T-cell (primary cell): ENCODE measurements at regions not wholly inside any gene's neighbourhood (a gene's known extent, or its start where the extent isn't known, plus 50 kb on each side); places are given as distances from the start of the nearest gene placed in this dataset.

Experiments
- ATAC-seq, 4 experiments: fragments of 200-7000 bp in 3 of 4; fragments of 150-1000 bp in 1 of 4; cut with Tn5 transposase; replicated peaks in 1 of 4; 1 replicate in 3 of 4; 2 replicates in 1 of 4; pipeline ENCODE4 v1.10.0; 2021; ENCODE audit warnings: moderate library complexity in 3 of 4, mild to moderate bottlenecking in 2 of 4, moderate number of reproducible peaks in 1 of 4
- CTCF ChIA-PET, 2 donors: fragments of 300-600 bp; sonication (Branson Sonifier 250); formaldehyde crosslinking; loops; one replicate each; lab custom pipeline; 2022; ENCODE audit warnings: antibody characterized with exemption in 2 of 2; lab: Charles Lee
- POLR2A ChIA-PET, 2 donors: fragments of 300-600 bp; sonication (Branson Sonifier 250); formaldehyde crosslinking; loops; one replicate each; lab custom pipeline; 2022; ENCODE audit warnings: antibody characterized with exemption in 2 of 2; lab: Charles Lee
- DNase-seq, 35 experiments: peaks; one replicate each; pipeline versions ENCODE4 v3.0.0 to v3.0.0-alpha.2; 2013 to 2023
- H3K27ac ChIP-seq: one replicate; pipeline ENCODE4 v1.5.1; 2013; ENCODE audit warnings: low read length
- H3K27me3 ChIP-seq, 2 experiments: replicated peaks in 1 of 2; 1 replicate in 1 of 2; 2 replicates in 1 of 2; pipeline versions ENCODE4 v1.6.1 to v1.7.0; 2013; ENCODE audit warnings: low read length in 1 of 2, mixed read lengths in 1 of 2; ENCODE audit not compliant: control insufficient read depth in 2 of 2, insufficient read depth in 2 of 2; ENCODE audit errors: extremely low read depth in 1 of 2
- H3K36me3 ChIP-seq, 2 donors: 1 replicate in 1 of 2; 2 replicates in 1 of 2; pipeline versions ENCODE4 v1.6.1 to v1.7.0; 2013; ENCODE audit warnings: low read length in 1 of 2; ENCODE audit not compliant: control insufficient read depth in 2 of 2, insufficient read depth in 1 of 2; ENCODE audit errors: extremely low read depth in 1 of 2
- H3K4me1 ChIP-seq, 2 experiments: 1 replicate in 1 of 2; 2 replicates in 1 of 2; pipeline versions ENCODE4 v1.6.1 to v1.7.0; 2013; ENCODE audit warnings: low read length in 2 of 2, mixed read lengths in 1 of 2; ENCODE audit not compliant: insufficient read depth in 2 of 2, control insufficient read depth in 1 of 2; ENCODE audit errors: extremely low read depth in 1 of 2
- H3K4me3 ChIP-seq, 2 donors: 1 replicate in 1 of 2; 2 replicates in 1 of 2; pipeline versions ENCODE4 v1.5.1 to v1.7.0; 2013; ENCODE audit warnings: mild to moderate bottlenecking in 2 of 2, low read length in 1 of 2, moderate library complexity in 1 of 2; ENCODE audit not compliant: control insufficient read depth in 1 of 2; ENCODE audit errors: extremely low read depth in 1 of 2
- H3K9me3 ChIP-seq: 2 replicates; pipeline ENCODE4 v1.7.0; 2013
- H3K27ac Mint-ChIP-seq, 2 donors: one replicate each; pipeline ENCODE4 v1.8.0; 2020 to 2021; ENCODE audit warnings: mild to moderate bottlenecking in 2 of 2, mixed read lengths in 2 of 2
- H3K27me3 Mint-ChIP-seq, 2 donors: one replicate each; pipeline ENCODE4 v1.8.0; 2021 to 2022; ENCODE audit warnings: mixed read lengths in 2 of 2
- H3K36me3 Mint-ChIP-seq: one replicate; pipeline ENCODE4 v1.8.0; 2021; ENCODE audit warnings: mixed read lengths
- H3K4me1 Mint-ChIP-seq, 3 donors: one replicate each; pipeline ENCODE4 v1.8.0; 2020 to 2022; ENCODE audit warnings: mixed read lengths in 3 of 3, mild to moderate bottlenecking in 1 of 3
- H3K4me3 Mint-ChIP-seq, 3 donors: one replicate each; pipeline ENCODE4 v1.8.0; 2020 to 2022; ENCODE audit warnings: mild to moderate bottlenecking in 3 of 3, mixed read lengths in 3 of 3, moderate library complexity in 3 of 3
- H3K9me3 Mint-ChIP-seq, 3 donors: one replicate each; pipeline ENCODE4 v1.8.0; 2020 to 2022; ENCODE audit warnings: mixed read lengths in 3 of 3
- WGBS: methylation state at CpG from one replicate; pipeline ENCODE4 v1.1.5; 2013; ENCODE audit warnings: missing lambda C conversion rate; ENCODE audit not compliant: insufficient coverage; 5-methylcytosine and 5-hydroxymethylcytosine counted together

DNA sequence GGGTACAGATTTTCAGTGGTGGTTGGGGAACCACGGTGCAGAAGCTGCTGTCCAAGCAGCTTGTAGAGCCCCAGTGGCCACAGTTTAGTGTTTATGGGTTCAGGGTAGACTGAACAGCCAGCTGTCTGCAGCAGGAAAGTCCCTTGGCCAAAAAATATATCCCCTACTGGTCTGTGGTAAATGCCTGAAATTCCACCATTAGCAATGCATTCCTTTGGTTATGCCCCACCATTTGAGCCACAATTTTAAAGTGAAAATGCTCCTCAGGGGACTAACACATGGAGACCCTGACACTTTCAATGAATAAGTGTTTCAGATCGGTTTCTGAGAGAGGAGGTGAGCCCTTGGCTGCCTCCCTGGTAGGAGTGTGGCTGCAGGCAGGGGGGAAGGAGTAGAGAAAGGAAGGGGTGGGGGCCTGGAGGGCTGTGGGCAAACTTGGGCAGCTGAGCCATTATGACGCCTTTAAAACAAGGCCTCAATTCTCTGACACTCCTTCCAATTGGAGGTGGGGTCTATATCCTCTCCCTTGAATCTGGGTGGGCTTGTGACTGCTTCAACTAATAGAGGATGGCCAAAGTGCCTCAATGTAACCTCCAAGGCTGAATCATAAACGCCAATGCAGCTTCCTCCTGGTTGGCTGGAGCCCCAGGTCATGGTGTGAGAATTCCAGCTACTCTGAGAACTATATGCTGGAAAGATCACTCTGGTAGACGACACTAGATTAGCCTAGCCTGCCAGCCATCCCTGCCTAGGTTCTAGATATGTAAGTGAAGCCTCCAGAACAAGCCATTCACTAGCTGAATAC lies 75.8 kb upstream of the ATP6AP2 start:
- no peak overlapping the region for H3K4me3 ChIP-seq
- Mint-ChIP-seq H3K4me3 (no peak overlapping the region), H3K27me3 (peaks cover 0 to 27% of the 10 kb centered on the region in 2 donors), H3K9me3 (no peaks in the 10 kb centered on the region), H3K4me1 (no peaks in the 10 kb centered on the region), H3K36me3 (no peaks in the 10 kb centered on the region), H3K27ac (no peak overlapping the region)
- 100% methylated on average over 1 of the region's 5 CpGs for WGBS
- ChIA-PET POLR2A (no interaction called here), CTCF (no interaction called here)
- no peak for DNase-seq
- H3K9me3 ChIP-seq: no peaks in the 10 kb centered on the region
- no peak overlapping the region for H3K27ac ChIP-seq
- H3K36me3 ChIP-seq: no peaks in the 10 kb centered on the region
- H3K27me3 ChIP-seq: no peaks in the 10 kb centered on the region
- ATAC-seq: no peak
- no peaks in the 10 kb centered on the region for H3K4me1 ChIP-seq

DNA sequence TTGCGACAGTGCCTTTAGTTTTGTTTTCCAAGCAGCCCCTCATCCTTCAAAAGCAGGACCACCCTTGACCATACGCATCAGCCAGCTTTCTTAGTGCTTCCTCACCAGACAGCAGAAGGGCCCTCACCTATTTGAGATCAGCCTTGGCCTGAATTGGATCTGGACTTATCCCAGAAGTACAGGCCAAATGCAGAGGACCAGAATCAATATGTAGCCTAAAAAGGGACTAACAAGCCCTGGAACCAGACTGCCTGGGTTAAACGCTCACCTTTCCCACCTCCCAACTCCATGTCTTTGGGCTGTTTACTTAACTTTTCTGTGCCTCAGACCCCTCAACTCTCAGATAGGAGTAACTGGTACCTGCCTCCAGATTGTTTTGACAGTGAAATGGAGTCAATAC lies 77.7 kb upstream of the ATP6AP2 start:
- H3K9me3 Mint-ChIP-seq: no peaks in the 10 kb centered on the region
- H3K27me3 ChIP-seq: no peaks in the 10 kb centered on the region
- no CpG with 5 or more reads among the region's 3 CpGs for WGBS
- H3K4me1 ChIP-seq: no peaks in the 10 kb centered on the region
- no peak overlapping the region for H3K27ac ChIP-seq
- ATAC-seq: no peak
- H3K4me3 ChIP-seq: no peak overlapping the region
- peaks cover 0 to 27% of the 10 kb centered on the region in 2 donors for H3K27me3 Mint-ChIP-seq
- no peaks in the 10 kb centered on the region for H3K9me3 ChIP-seq
- H3K36me3 Mint-ChIP-seq: no peaks in the 10 kb centered on the region
- POLR2A ChIA-PET: no interaction called here
- CTCF ChIA-PET: no interaction called here
- H3K4me1 Mint-ChIP-seq: no peaks in the 10 kb centered on the region
- H3K4me3 Mint-ChIP-seq: no peak overlapping the region
- no peak overlapping the region for H3K27ac Mint-ChIP-seq
- DNase-seq: no peak
- no peaks in the 10 kb centered on the region for H3K36me3 ChIP-seq

DNA sequence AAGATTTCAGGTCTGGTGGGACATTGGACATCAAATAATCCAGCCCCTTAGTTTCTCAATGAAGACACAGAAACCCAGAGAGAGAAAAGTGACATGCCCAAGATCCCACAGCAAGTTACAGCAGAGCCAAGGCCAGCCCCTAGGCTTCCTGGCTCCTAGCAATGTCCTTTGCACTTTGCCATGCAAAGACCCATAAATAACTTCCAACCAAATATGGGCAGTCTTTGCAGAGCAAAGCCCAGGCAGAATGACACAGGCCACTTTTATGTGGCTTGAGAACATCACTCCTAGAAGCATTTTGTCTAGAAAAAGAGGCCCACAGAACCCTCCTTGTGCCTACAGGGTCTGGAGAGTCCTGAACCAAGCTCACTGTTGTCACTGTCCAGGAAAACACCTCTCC lies 78.1 kb upstream of the ATP6AP2 start:
- ChIA-PET POLR2A (no interaction called here), CTCF (no interaction called here)
- Mint-ChIP-seq H3K27ac (no peak overlapping the region), H3K36me3 (no peaks in the 10 kb centered on the region), H3K9me3 (no peaks in the 10 kb centered on the region), H3K27me3 (peaks cover 0 to 30% of the 10 kb centered on the region in 2 donors), H3K4me3 (no peak overlapping the region), H3K4me1 (no peaks in the 10 kb centered on the region)
- DNase-seq (no peak), ATAC-seq (no peak)
- H3K27me3 ChIP-seq: no peaks in the 10 kb centered on the region
- H3K4me1 ChIP-seq: no peaks in the 10 kb centered on the region
- no peaks in the 10 kb centered on the region for H3K36me3 ChIP-seq
- H3K9me3 ChIP-seq: no peaks in the 10 kb centered on the region
- H3K4me3 ChIP-seq: no peak overlapping the region
- no peak overlapping the region for H3K27ac ChIP-seq

DNA sequence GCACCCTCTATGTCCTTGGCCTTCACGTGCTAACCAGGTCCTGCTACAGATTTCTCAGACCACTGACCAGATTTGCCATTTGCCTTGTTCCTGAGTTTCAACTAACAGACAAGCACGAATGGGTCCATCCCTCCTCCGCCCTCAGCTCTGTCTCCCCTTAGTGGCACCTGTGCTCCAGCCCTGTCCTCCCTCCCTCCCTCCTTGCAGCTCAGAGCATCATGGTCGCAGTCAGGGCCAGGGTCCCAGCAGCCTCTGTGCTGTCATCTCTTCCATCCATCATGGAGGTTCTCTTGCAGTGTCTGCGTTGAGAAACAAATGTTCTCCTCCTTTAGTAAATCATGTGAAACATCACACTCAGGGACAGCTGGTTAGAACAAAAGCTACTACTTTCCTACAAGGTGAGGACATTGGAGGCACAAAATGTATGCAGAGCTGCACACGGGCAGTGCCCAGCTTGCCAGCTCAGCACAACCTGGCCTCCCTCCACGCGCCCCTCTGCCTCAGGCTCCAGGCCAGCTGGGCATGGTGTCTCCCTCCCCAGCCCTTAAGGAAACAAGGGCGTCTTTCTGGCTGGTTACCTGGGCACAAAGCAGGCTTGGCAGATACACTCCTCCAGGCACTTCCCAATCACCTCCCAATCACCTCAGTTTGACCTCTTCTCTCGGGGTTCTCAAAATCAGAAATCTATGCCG lies 79.5 kb upstream of the ATP6AP2 start:
- WGBS: 84% methylated on average over 4 of the region's 11 CpGs
- no peaks in the 10 kb centered on the region for H3K9me3 ChIP-seq
- H3K27me3 ChIP-seq: no peaks in the 10 kb centered on the region
- no peaks in the 10 kb centered on the region for H3K4me1 ChIP-seq
- H3K4me3 Mint-ChIP-seq: no peak overlapping the region
- CTCF ChIA-PET: interaction anchor here in 1 of 2 donors (1.0 kb wide), 1 partner anchor 43 kb away, joined by 3 read pairs; no protein-coding TSS in a partner anchor
- peaks cover 0 to 24% of the 10 kb centered on the region in 2 donors for H3K27me3 Mint-ChIP-seq
- ATAC-seq (no peak), DNase-seq (no peak)
- POLR2A ChIA-PET: no interaction called here
- no peaks in the 10 kb centered on the region for H3K36me3 Mint-ChIP-seq
- H3K4me1 Mint-ChIP-seq: no peaks in the 10 kb centered on the region
- no peak overlapping the region for H3K27ac Mint-ChIP-seq
- H3K36me3 ChIP-seq: no peaks in the 10 kb centered on the region
- H3K9me3 Mint-ChIP-seq: no peaks in the 10 kb centered on the region
- no peak overlapping the region for H3K4me3 ChIP-seq
- H3K27ac ChIP-seq: no peak overlapping the region

DNA sequence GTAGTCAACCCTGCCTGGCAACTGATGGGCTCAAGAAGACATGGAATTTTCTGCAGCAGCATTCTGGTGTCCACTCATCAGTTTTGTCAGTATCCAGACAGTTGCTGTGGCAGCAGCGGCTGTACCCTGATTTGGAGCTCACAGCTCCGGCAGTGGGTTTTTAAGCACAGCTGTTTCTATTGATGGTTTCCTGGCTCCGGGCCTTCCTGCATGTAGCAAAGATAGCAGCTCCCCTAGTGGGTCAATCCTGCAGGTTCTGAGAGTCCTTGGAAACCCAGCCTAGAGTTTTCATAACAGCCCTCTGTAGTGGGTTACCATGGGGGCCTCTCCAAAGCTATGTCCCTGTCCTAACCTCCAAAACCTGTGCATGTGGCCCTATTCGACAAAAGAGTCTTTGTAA lies 84.0 kb upstream of the ATP6AP2 start:
- POLR2A ChIA-PET: no interaction called here
- ATAC-seq: no peak
- Mint-ChIP-seq H3K27me3 (peaks cover 0 to 37% of the 10 kb centered on the region in 2 donors), H3K4me3 (no peak overlapping the region), H3K4me1 (no peaks in the 10 kb centered on the region), H3K36me3 (no peaks in the 10 kb centered on the region), H3K27ac (no peak overlapping the region), H3K9me3 (no peaks in the 10 kb centered on the region)
- H3K27ac ChIP-seq: no peak overlapping the region
- H3K4me1 ChIP-seq: no peaks in the 10 kb centered on the region
- 76% methylated on average over 2 of the region's 4 CpGs for WGBS
- no peak overlapping the region for H3K4me3 ChIP-seq
- H3K36me3 ChIP-seq: no peaks in the 10 kb centered on the region
- CTCF ChIA-PET: no interaction called here
- peaks cover 0 to 2% of the 10 kb centered on the region in 2 experiments for H3K27me3 ChIP-seq
- H3K9me3 ChIP-seq: no peaks in the 10 kb centered on the region
- DNase-seq: no peak

DNA sequence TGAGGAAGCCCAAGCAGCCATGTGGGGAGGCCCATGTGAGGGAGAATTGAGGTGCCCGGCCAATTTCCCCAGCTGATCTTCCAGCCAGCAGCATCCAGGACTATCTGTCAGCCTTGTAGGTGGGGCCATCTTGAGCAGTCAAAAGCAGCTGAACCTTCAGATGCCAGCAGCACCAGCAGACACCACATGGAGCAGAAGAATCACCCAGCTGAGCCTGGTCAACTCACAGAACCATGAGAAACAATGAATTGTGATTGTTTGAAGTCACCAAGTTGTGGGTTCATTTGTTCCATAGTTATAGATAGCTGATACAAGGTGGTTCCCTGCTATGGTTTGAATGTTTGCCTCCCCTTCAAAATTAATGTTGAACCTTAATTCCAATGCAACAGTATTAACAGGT lies 85.1 kb upstream of the ATP6AP2 start:
- H3K27ac ChIP-seq: no peak overlapping the region
- H3K4me1 Mint-ChIP-seq: no peaks in the 10 kb centered on the region
- H3K27me3 ChIP-seq: peaks cover 0 to 2% of the 10 kb centered on the region in 2 experiments
- H3K4me3 Mint-ChIP-seq: no peak overlapping the region
- DNase-seq (no peak), ATAC-seq (no peak)
- H3K4me1 ChIP-seq: no peaks in the 10 kb centered on the region
- WGBS: no CpG with 5 or more reads among the region's 1 CpG
- H3K4me3 ChIP-seq: no peak overlapping the region
- no peaks in the 10 kb centered on the region for H3K36me3 Mint-ChIP-seq
- no peak overlapping the region for H3K27ac Mint-ChIP-seq
- POLR2A ChIA-PET: no interaction called here
- CTCF ChIA-PET: no interaction called here
- peaks cover 0 to 31% of the 10 kb centered on the region in 2 donors for H3K27me3 Mint-ChIP-seq
- no peaks in the 10 kb centered on the region for H3K36me3 ChIP-seq
- H3K9me3 Mint-ChIP-seq: no peaks in the 10 kb centered on the region
- no peaks in the 10 kb centered on the region for H3K9me3 ChIP-seq
